HCT116 (cell line): ENCODE measurements at regions not wholly inside any gene's neighbourhood (a gene's known extent, or its start where the extent isn't known, plus 50 kb on each side); places are given as distances from the start of the nearest gene placed in this dataset.
A peak's percentile ranks its signal among the peaks of the same experiment; 100 is the strongest.

Source experiments
- ATAC-seq: fragments of 200-7000 bp; cut with Tn5 transposase; 2 replicates; pipeline ENCODE4 v1.9.1; 2020; ENCODE audit warnings: mild to moderate bottlenecking, moderate library complexity
- BruUV-seq: library from RNA; stranded (reverse); fragments of 400-500 nt; replicated peaks from 2 replicates; lab custom pipeline; 2021; lab: Mats Ljungman, UMichigan
- CTCF ChIA-PET: fragments of 300-600 bp; sonication (Branson Sonifier 250); formaldehyde crosslinking; loops from one replicate; lab custom pipeline; 2021; ENCODE audit warnings: antibody characterized with exemption; lab: Charles Lee
- POLR2A ChIA-PET: fragments of 300-600, 350-600 bp; sonication (Branson Sonifier 250); formaldehyde crosslinking; loops from one replicate; lab custom pipeline; 2021; ENCODE audit warnings: antibody characterized with exemption; lab: Charles Lee
- RAD21 ChIA-PET, 2 experiments: fragments of 300-600 bp; sonication (Branson Sonifier 250); formaldehyde crosslinking; loops; one replicate each; lab custom pipeline; 2023; ENCODE audit warnings: low total read pairs in 2 of 2; ENCODE audit not compliant: uncharacterized antibody in 2 of 2, unreplicated experiment in 2 of 2, low non-redundant PET in 1 of 2; lab: Charles Lee
- DNase-seq: peaks from one replicate; pipeline ENCODE4 v3.0.0-alpha.2; 2010; ENCODE audit warnings: low read depth, low spot score
- H2AFZ ChIP-seq: fragments of 200-600 bp; shearing (Covaris generic), sonication (generic); 2 replicates; pipeline ENCODE4 v1.6.1; 2017; ENCODE audit warnings: low read depth, mixed run types, mixed read lengths, antibody characterized with exemption, low read length; ENCODE audit not compliant: poor library complexity, severe bottlenecking
- H3K27ac ChIP-seq: 2 replicates; pipeline ENCODE4 v1.5.1; 2012; ENCODE audit warnings: low read depth, low read length
- H3K27me3 ChIP-seq: fragments of 200-600 bp; sonication (generic); 2 replicates; pipeline ENCODE4 v1.6.1; 2016; ENCODE audit warnings: mixed run types, low read length, mixed read lengths; ENCODE audit not compliant: insufficient read depth
- H3K36me3 ChIP-seq, 2 experiments: fragments of 200-500 bp in 1 of 2; fragments of 200-600 bp in 1 of 2; sonication (Bioruptor generic) in 1 of 2; sonication (generic) in 1 of 2; 2 replicates each; pipeline versions ENCODE4 v1.5.1 to v1.6.1; 2014 to 2016; ENCODE audit warnings: low read length in 2 of 2, inconsistent platforms in 1 of 2, mixed read lengths in 1 of 2, mixed run types in 1 of 2; ENCODE audit not compliant: insufficient read depth in 2 of 2, control insufficient read depth in 1 of 2
- H3K4me1 ChIP-seq, 2 experiments: fragments of 200-600 bp in 1 of 2; sonication (generic) in 1 of 2; 2 replicates each; pipeline versions ENCODE4 v1.5.1 to v1.6.1; 2012 to 2017; ENCODE audit warnings: low read length in 2 of 2, inconsistent platforms in 1 of 2, mild to moderate bottlenecking in 1 of 2, mixed read lengths in 1 of 2, mixed run types in 1 of 2, moderate library complexity in 1 of 2; ENCODE audit not compliant: insufficient read depth in 2 of 2, control insufficient read depth in 1 of 2
- H3K4me2 ChIP-seq: fragments of 200-600 bp; sonication (generic); 2 replicates; pipeline ENCODE4 v1.6.1; 2017; ENCODE audit warnings: mixed run types, low read length, mixed read lengths
- H3K4me3 ChIP-seq, 2 experiments: fragments of 200-600 bp in 1 of 2; sonication (generic) in 1 of 2; replicated peaks in 1 of 2; 2 replicates each; pipeline ENCODE4 v1.5.1; 2011 to 2016; ENCODE audit warnings: low read length in 2 of 2, control low read depth in 1 of 2, low read depth in 1 of 2, mild to moderate bottlenecking in 1 of 2, mixed read lengths in 1 of 2, mixed run types in 1 of 2
- H3K79me2 ChIP-seq: fragments of 200-600 bp; sonication (generic); 2 replicates; pipeline ENCODE4 v1.6.1; 2017; ENCODE audit warnings: mild to moderate bottlenecking, mixed run types, low read length, moderate library complexity, mixed read lengths; ENCODE audit not compliant: insufficient read depth
- H3K9ac ChIP-seq: fragments of 200-600 bp; sonication (generic); 2 replicates; pipeline ENCODE4 v1.6.1; 2016; ENCODE audit warnings: low read length, mixed read lengths
- H3K9me2 ChIP-seq: fragments of 200-600 bp; sonication (generic), shearing (Covaris generic); 2 replicates; pipeline ENCODE4 v1.6.1; 2017; ENCODE audit warnings: mixed run types, mild to moderate bottlenecking, moderate library complexity; ENCODE audit not compliant: insufficient read depth
- H3K9me3 ChIP-seq, 2 experiments: fragments of 200-500 bp in 1 of 2; fragments of 200-600 bp in 1 of 2; sonication (Bioruptor generic) in 1 of 2; sonication (generic) in 1 of 2; 2 replicates each; pipeline ENCODE4 v1.6.1; 2014 to 2017; ENCODE audit warnings: low read length in 2 of 2, mixed read lengths in 2 of 2, inconsistent platforms in 1 of 2, low read depth in 1 of 2, mild to moderate bottlenecking in 1 of 2, mixed run types in 1 of 2, moderate library complexity in 1 of 2; ENCODE audit not compliant: control insufficient read depth in 1 of 2, insufficient read depth in 1 of 2
- H4K20me1 ChIP-seq: fragments of 200-600 bp; sonication (generic), shearing (Covaris generic); 2 replicates; pipeline ENCODE4 v1.6.1; 2017; ENCODE audit warnings: mixed run types, mild to moderate bottlenecking, moderate library complexity; ENCODE audit not compliant: insufficient read depth
- CEBPB ChIP-seq: IDR thresholded peaks from 2 replicates; pipeline ENCODE4 v1.6.1; 2012; ENCODE audit warnings: low read depth
- SP1 ChIP-seq: IDR thresholded peaks from 2 replicates; pipeline ENCODE4 v1.6.1; 2012; ENCODE audit warnings: low read depth
- SRF ChIP-seq: IDR thresholded peaks from 2 replicates; pipeline ENCODE4 v1.6.1; 2012; ENCODE audit warnings: low read depth
- ZFX ChIP-seq: fragments of 450-650 bp; IDR thresholded peaks from 2 replicates; pipeline ENCODE4 v1.6.1; 2017
- ZNF274 ChIP-seq: fragments of 200-500 bp; sonication (Bioruptor generic); IDR thresholded peaks from 2 replicates; pipeline ENCODE4 v1.6.1; 2014; ENCODE audit warnings: mild to moderate bottlenecking, low read depth, low read length, inconsistent platforms
- intact Hi-C: fragments of 100-400 bp; cut with micrococcal nuclease; formaldehyde crosslinking; loops from 2 replicates; pipeline ENCODE4 v1.10.0; 2022
- TF ChIP-seq, protein P1 (sequence below): IDR thresholded peaks from 2 replicates; pipeline ENCODE4 v1.6.1; 2012

DNA sequence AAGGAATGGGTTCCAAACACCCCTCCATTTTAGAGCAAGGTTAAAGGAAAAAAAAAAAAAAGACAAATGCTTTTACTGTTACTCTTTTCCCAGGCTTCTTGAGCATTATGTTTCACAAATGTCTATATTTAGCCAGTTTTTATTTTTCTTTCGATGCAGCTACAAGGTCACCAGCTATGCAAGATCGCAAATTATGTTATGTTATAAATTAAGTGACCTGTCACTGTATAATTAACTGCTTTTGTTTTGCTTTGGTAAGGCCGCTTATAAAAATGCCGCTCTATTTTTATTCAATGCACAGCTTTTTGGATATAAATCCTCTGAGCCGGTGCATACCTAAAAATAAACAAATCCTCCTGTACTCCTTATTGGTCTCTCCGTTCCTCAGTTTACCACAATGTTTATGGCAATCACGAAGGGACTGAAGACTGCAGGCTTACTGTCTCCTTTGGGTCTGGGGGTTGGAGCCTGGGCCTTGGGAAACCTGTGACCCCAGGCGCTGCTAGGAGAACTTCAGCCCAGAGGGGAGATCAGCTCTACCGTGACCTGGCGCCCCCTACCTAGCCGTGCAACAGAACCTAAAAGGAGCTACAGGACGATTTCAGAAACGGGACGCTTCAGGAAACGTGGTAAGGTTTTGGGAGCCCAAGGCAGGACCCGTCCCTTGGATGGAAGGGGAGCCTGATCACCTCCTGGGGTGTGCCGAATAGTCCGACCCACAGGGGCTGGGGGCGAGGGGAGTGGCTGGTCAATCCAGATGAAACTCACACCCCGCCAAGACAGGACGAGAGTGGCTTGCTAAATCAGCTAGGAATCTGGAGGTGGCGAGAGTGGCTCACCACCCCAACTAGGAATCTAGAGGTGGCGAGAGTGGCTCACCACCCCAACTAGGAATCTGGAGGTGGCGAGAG is 101.2 kb upstream of the CD55 start:
- H3K9me3 ChIP-seq, result no peaks in the 10 kb centered on the region
- no TSS peak for BruUV-seq
- TF ChIP-seq CEBPB (no peak), SRF (no peak), ZNF274 (no peak), ZFX (no peak)
- TF ChIP-seq, protein P1, sequence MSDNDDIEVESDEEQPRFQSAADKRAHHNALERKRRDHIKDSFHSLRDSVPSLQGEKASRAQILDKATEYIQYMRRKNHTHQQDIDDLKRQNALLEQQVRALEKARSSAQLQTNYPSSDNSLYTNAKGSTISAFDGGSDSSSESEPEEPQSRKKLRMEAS, result no peak
- TF ChIP-seq, all 23 proteins: peak for 0
- Histone ChIP-seq H3K4me3 (no peak overlapping the region), H3K4me2 (no peak overlapping the region), H3K9ac (no peak overlapping the region), H3K27ac (no peak overlapping the region), H3K36me3 (no peaks in the 10 kb centered on the region), H3K4me1 (peaks cover 0 to 9% of the 10 kb centered on the region in 2 experiments; a peak in 1 of 4 replicates), H3K27me3 (no peaks in the 10 kb centered on the region), H3K9me2 (no peaks in the 10 kb centered on the region), H2AFZ (no peak overlapping the region), H4K20me1 (no peaks in the 10 kb centered on the region), H3K79me2 (no peaks in the 10 kb centered on the region)
- ATAC-seq, result no peak
- DNase-seq, result no peak
- ChIA-PET RAD21 (interaction anchor here in 1 of 2 experiments (0.7 kb wide), 1 partner anchor 234 kb away, joined by 3 read pairs; no protein-coding TSS in a partner anchor), POLR2A (no interaction called here), CTCF (no interaction called here)
- intact Hi-C loops, result no loop called here

DNA sequence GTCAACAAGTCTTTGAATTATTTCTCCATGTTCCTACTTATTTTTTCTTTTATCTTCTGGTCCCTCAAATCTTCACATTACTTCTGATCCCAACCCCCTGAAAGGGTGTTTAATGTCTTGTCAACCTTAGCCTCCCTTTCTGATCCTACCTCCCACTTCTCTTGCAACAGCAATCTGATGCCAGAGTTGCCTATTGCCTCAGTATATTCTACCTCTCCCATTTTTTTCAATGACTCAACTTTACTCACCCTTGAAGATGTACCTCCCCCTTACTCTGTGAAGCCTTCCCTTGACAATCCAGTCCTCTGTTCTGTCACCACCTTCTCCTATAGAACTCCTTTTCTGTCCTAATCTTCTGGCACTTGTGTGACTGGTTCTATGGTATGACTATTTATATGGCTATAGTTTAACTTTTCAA is 99.5 kb upstream of the CD55 start:
- H3K4me1 ChIP-seq, result peaks cover 0 to 9% of the 10 kb centered on the region in 2 experiments; a peak in 1 of 4 replicates

More for the DNA sequence above, 99.5 kb upstream of the CD55 start:
- ATAC-seq (no peak), DNase-seq (no peak)
- no peaks in the 10 kb centered on the region for H3K9me2 ChIP-seq
- TF ChIP-seq SP1, result 0 out of 2 replicates have a peak, but pooled peaks have one; percentile 13
- TF ChIP-seq SRF, result no peak
- H2AFZ ChIP-seq, result no peak overlapping the region
- no peak overlapping the region for H3K4me2 ChIP-seq
- no peaks in the 10 kb centered on the region for H3K9me3 ChIP-seq
- no peaks in the 10 kb centered on the region for H3K36me3 ChIP-seq
- H3K4me3 ChIP-seq, result no peak overlapping the region
- H3K9ac ChIP-seq, result no peak overlapping the region
- no peaks in the 10 kb centered on the region for H3K79me2 ChIP-seq
- CTCF ChIA-PET, result no interaction called here
- POLR2A ChIA-PET, result no interaction called here
- RAD21 ChIA-PET, result no interaction called here
- BruUV-seq, result no TSS peak
- intact Hi-C loops, result no loop called here
- H3K27me3 ChIP-seq, result no peaks in the 10 kb centered on the region
- H3K27ac ChIP-seq, result no peak overlapping the region
- H4K20me1 ChIP-seq, result no peaks in the 10 kb centered on the region
